HG02943 (cell line): ENCODE measurements at regions not wholly inside any gene's neighbourhood (a gene's known extent, or its start where the extent isn't known, plus 50 kb on each side); places are given as distances from the start of the nearest gene placed in this dataset.

Source experiments
- ATAC-seq: cut with Tn5 transposase; IDR thresholded peaks from one replicate; pipeline ENCODE4 v1.9.1; 2021; ENCODE audit warnings: mild to moderate bottlenecking, low read depth, moderate library complexity; ENCODE audit not compliant: unreplicated experiment

DNA sequence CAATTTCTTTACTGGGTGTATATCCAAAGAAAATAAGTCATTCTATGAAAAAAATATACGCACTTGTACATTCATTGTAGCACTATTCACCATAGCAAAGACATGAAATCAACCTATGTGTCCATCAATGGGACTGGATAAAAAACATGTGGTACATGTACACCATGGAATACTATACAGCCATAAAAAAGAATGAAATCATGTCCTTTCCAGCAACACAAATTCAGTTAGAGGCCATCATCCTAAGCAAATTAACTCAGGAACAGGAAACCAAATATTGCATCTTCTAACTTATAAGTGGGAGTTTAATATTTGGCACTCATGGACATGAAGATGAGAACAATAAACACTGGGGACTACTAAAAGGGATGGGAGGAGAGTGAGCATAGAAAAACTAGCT is 325.7 kb downstream of the TGFB2 start:
- ATAC-seq = no peak

- ATAC-seq = no peak
Observed at GRCh38 chr1:218671573-218671972, 326.4 kb downstream of the TGFB2 start.

GRCh38 chr1:218673170-218673569 is 328.0 kb downstream of the TGFB2 start:
- no peak for ATAC-seq

DNA sequence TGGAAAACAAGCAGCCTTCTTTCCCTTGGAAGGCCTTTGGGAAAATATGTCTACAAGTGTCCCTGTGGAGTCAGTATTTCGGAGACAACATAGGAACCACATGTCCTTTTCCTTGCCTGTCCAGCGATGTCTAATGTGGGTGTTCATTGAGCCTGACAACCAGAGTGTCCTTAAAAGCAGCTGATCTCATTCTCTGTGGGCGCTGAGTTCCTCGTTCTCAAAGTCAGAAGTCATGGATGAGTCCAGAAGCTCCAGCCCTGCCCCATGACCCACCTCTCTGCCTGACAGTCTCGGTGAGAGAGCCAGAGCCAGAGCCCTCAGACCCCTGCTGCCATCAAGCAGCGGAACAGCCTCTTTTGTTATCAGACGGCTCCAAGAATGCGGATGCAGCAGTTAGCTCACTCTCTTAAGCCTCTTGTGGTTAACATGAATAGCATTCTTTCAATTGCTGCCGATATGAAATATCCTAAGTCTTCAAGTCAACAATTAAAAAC is 329.2 kb downstream of the TGFB2 start:
- ATAC-seq = no peak

DNA sequence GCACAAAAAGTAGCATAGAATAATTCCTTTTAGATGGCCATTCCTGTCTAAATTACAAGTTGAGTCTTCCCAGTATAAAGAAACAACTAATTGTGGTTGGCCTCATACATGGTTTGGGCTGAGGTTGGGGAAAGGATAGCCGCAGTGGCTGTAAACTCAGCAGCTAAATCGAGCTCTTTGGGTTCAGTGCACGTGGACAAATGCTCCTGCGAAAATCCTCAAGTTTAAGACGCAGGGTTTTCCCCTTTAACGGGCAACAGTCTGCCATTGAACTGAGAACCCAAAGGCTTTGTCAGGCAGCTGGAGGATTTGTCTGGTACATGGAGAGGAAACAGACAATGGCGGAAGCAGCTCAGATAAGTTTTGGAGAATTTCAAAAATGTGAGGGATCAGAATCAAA is 331.9 kb downstream of the TGFB2 start:
- no peak for ATAC-seq

DNA sequence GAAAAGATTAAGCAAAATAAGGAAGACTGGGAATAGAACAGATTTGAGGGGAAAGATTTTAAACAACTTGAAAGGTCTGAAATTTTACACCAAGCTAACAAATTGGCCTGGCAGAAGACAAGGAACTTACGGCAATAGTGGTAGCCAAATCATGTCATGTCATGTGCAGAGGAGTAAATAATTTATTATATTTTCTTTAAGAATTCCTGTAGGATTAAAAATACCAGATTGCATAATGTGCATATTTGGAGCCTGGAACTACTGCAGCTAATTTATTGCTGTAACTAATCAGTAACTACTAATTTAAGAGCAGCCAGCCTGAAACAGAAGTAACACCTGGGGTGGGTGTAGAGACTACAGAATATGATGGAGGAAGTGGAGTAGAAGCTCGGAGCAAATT is 334.3 kb downstream of the TGFB2 start:
- ATAC-seq = no peak

DNA sequence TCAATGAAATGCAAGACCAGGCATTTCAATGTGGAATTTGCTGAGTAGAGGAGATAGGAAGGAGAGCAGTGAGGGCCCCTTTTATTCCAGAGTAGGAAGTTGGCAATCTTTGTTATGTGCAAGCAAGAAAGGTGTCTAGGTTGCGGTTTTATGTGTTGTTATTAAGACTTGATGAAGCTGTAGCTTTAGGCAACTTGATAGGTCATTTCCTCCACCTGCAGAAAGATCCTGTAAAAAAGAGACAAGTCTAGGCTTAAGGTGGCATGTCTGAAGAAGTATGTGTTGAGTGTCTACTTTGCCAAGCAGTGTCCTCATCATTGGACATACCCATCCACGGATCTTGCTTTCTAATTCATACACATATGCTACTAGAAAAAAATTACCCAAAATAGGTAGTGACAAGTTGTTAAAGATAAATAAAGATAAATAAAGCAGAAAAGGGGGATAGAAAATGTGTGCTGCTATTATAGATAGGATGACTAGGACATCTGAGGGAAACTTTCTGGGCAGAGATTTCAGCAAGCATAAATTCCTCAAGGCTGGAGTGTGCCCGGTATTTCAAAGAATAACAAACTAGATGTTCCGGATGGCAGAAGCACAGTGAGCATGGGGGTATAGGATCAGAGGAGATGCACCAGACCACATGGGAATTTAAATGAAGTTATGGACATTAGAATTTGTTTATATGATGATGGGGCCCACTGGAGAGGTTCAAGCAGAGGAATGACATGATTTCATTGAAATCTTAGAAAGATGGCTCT is 335.0 kb downstream of the TGFB2 start:
- ATAC-seq = no peak

- no peak for ATAC-seq
Observed at GRCh38 chr1:218683242-218683641, 338.1 kb downstream of the TGFB2 start.

GRCh38 chr1:218686258-218686657 is 341.1 kb downstream of the TGFB2 start:
- no peak for ATAC-seq

- no peak for ATAC-seq
Observed at GRCh38 chr1:218686761-218687160, 341.6 kb downstream of the TGFB2 start.

GRCh38 chr1:218692808-218693207 is 347.7 kb downstream of the TGFB2 start:
- ATAC-seq = no peak

DNA sequence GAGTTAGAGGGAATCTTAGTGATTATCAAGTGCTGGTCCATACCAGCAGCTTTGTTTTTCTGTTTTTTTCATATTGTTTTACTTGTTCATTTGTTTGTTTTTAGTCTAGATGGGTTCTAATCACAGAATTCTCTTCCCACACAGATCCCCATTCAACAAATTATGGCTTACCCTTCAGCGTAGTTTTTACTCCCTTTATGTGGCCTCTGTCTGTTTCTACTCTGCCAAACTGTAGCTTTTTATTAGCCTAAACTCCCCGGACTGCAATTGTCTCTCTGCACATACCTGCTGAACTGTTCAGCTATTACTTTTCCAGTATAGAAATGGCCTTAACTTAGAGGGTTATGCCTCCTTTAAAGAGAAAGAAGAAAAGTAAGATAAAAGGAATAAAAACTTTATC is 348.5 kb downstream of the TGFB2 start:
- no peak for ATAC-seq

DNA sequence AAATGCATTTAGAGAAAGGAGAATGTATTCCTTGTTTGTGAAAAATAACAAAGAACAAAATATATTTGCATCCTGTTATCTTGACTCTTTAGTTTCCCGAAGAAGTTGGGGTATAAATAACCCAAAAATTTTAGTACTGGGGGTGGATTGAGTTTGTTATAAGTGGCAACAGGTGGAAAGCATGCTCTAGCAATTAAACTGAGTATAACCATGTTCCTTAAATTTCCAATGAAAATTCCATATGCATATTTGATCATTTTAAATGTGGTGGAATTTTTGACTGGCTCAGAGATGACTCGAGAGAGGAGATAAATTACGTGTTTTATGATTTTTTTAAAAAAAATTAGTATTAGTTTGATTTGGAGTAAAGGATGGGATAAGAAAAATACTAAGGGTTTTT is 348.9 kb downstream of the TGFB2 start:
- ATAC-seq = no peak

- no peak for ATAC-seq
Observed at GRCh38 chr1:218694636-218695035, 349.5 kb downstream of the TGFB2 start.

GRCh38 chr1:218695525-218695924 is 350.4 kb downstream of the TGFB2 start:
- no peak for ATAC-seq

- ATAC-seq = no peak
Observed at GRCh38 chr1:218698141-218698540, 353.0 kb downstream of the TGFB2 start.

- ATAC-seq = no peak
Observed at GRCh38 chr1:218699421-218699820, 354.3 kb downstream of the TGFB2 start.

DNA sequence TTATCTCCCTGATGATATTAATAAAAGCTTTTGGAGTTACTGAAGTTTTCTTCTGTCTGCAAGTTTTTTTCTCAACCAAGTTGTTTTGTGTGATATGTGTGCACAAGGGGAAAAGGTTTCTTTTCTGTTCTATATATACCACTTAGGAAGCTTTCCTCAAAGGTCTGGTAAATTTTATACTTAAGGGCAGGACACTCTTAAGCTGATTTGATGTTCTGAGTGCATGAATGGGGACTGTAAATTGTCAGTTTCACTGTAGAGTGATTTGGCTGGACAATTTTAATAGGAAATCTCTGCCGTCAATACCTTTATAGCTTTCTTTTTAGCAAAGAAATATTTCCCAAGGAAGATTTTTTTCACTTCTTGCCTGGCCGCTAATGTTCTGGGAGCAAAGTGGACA is 354.7 kb downstream of the TGFB2 start:
- no peak for ATAC-seq

GRCh38 chr1:218700666-218701065 is 355.5 kb downstream of the TGFB2 start:
- ATAC-seq = no peak

- no peak for ATAC-seq
Observed at GRCh38 chr1:218701131-218701530, 356.0 kb downstream of the TGFB2 start.

- no peak for ATAC-seq
Observed at GRCh38 chr1:218702775-218703174, 357.6 kb downstream of the TGFB2 start.

- ATAC-seq = no peak
Observed at GRCh38 chr1:218703836-218704235, 358.7 kb downstream of the TGFB2 start.

GRCh38 chr1:218705391-218705790 is 360.3 kb downstream of the TGFB2 start:
- ATAC-seq = no peak
